HEK293 (cell line): ENCODE measurements at regions not wholly inside any gene's neighbourhood (a gene's known extent, or its start where the extent isn't known, plus 50 kb on each side); places are given as distances from the start of the nearest gene placed in this dataset.

Source experiments
- REPIN1 ChIP-seq: fragments of 450-650 bp; formaldehyde crosslinking; IDR thresholded peaks from 2 replicates; pipeline ENCODE4 v1.5.1; 2017; ENCODE audit warnings: missing biosample characterization, missing genetic modification characterization, low read depth
- TCF7L2 ChIP-seq: IDR thresholded peaks from 2 replicates; pipeline ENCODE4 v1.6.1; 2011; ENCODE audit warnings: low read depth, mild to moderate bottlenecking, inconsistent platforms, low read length, moderate library complexity, borderline replicate concordance
- YY1 ChIP-seq: fragments of 450-650 bp; formaldehyde crosslinking; IDR thresholded peaks from 2 replicates; pipeline ENCODE4 v1.5.1; 2018; ENCODE audit warnings: missing biosample characterization, missing genetic modification characterization
- ZFP37 ChIP-seq: fragments of 450-650 bp; formaldehyde crosslinking; IDR thresholded peaks from 2 replicates; pipeline ENCODE4 v1.5.1; 2016; ENCODE audit warnings: missing biosample characterization, missing genetic modification characterization
- ZNF175 ChIP-seq: fragments of 450-650 bp; formaldehyde crosslinking; IDR thresholded peaks from 2 replicates; pipeline ENCODE4 v1.5.1; 2016; ENCODE audit warnings: missing biosample characterization, missing genetic modification characterization
- ZNF629 ChIP-seq: fragments of 450-650 bp; formaldehyde crosslinking; IDR thresholded peaks from 2 replicates; pipeline ENCODE4 v1.5.1; 2017; ENCODE audit warnings: missing biosample characterization, missing genetic modification characterization
- ZNF76 ChIP-seq: fragments of 450-650 bp; formaldehyde crosslinking; IDR thresholded peaks from 2 replicates; pipeline ENCODE4; 2016; ENCODE audit warnings: low read depth, missing biosample characterization, missing genetic modification characterization, borderline replicate concordance
- ZNF830 ChIP-seq: fragments of 450-650 bp; IDR thresholded peaks from 2 replicates; pipeline ENCODE4 v1.5.0; 2018; ENCODE audit warnings: missing biosample characterization, missing genetic modification characterization, low read depth, mild to moderate bottlenecking, moderate library complexity
- TF ChIP-seq, protein P1 (sequence below): fragments of 450-650 bp; formaldehyde crosslinking; optimal IDR thresholded peaks from 2 replicates; pipeline ENCODE3; 2016; ENCODE audit warnings: missing biosample characterization, mild to moderate bottlenecking, missing genetic modification characterization
- TF ChIP-seq, protein P2 (sequence below): fragments of 450-650 bp; formaldehyde crosslinking; IDR thresholded peaks from 2 replicates; pipeline ENCODE4 v1.5.1; 2016; ENCODE audit warnings: missing biosample characterization, missing genetic modification characterization
- TF ChIP-seq, protein P3 (sequence below): fragments of 450-650 bp; formaldehyde crosslinking; IDR thresholded peaks from 2 replicates; pipeline ENCODE4 v1.5.1; 2016; ENCODE audit warnings: missing biosample characterization, missing genetic modification characterization
- TF ChIP-seq, protein P4 (sequence below): fragments of 450-650 bp; formaldehyde crosslinking; IDR thresholded peaks from 2 replicates; pipeline ENCODE4 v1.5.1; 2016; ENCODE audit warnings: missing biosample characterization, missing genetic modification characterization

DNA sequence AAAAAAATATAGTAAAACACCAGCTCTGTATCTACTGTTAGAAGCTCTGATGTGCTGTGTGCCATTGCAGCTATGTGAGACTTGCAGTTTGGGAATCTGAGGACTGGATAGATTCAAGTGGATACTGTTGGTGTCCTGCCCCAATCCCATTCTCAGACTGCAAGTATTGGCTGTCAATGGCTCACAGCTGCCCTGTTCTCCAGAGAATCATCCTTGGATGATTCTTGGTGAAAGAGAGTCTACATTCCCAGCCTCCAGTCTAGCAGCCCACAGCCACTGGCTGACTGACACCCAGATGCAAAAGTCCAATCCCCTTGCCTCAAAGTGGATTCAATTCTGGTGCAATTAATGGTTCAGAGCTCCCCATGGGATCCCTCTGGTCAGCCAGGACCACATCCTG lies 206.1 kb upstream of the MTNR1B start:
- TF ChIP-seq, protein P1, sequence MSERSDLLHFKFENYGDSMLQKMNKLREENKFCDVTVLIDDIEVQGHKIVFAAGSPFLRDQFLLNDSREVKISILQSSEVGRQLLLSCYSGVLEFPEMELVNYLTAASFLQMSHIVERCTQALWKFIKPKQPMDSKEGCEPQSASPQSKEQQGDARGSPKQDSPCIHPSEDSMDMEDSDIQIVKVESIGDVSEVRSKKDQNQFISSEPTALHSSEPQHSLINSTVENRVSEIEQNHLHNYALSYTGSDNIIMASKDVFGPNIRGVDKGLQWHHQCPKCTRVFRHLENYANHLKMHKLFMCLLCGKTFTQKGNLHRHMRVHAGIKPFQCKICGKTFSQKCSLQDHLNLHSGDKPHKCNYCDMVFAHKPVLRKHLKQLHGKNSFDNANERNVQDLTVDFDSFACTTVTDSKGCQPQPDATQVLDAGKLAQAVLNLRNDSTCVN (tag by site-specific recombination): no peak
- TF ChIP-seq YY1 (tag by site-specific recombination) (no peak), TCF7L2 (no peak), ZFP37 (tag by site-specific recombination) (no peak), ZNF629 (tag by site-specific recombination) (no peak), ZNF76 (tag by site-specific recombination) (no peak), REPIN1 (tag by site-specific recombination) (no peak), ZNF830 (tag by site-specific recombination) (no peak), ZNF175 (no peak)
- TF ChIP-seq, protein P2, sequence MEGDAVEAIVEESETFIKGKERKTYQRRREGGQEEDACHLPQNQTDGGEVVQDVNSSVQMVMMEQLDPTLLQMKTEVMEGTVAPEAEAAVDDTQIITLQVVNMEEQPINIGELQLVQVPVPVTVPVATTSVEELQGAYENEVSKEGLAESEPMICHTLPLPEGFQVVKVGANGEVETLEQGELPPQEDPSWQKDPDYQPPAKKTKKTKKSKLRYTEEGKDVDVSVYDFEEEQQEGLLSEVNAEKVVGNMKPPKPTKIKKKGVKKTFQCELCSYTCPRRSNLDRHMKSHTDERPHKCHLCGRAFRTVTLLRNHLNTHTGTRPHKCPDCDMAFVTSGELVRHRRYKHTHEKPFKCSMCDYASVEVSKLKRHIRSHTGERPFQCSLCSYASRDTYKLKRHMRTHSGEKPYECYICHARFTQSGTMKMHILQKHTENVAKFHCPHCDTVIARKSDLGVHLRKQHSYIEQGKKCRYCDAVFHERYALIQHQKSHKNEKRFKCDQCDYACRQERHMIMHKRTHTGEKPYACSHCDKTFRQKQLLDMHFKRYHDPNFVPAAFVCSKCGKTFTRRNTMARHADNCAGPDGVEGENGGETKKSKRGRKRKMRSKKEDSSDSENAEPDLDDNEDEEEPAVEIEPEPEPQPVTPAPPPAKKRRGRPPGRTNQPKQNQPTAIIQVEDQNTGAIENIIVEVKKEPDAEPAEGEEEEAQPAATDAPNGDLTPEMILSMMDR (tag by site-specific recombination): no peak
- TF ChIP-seq, protein P3, sequence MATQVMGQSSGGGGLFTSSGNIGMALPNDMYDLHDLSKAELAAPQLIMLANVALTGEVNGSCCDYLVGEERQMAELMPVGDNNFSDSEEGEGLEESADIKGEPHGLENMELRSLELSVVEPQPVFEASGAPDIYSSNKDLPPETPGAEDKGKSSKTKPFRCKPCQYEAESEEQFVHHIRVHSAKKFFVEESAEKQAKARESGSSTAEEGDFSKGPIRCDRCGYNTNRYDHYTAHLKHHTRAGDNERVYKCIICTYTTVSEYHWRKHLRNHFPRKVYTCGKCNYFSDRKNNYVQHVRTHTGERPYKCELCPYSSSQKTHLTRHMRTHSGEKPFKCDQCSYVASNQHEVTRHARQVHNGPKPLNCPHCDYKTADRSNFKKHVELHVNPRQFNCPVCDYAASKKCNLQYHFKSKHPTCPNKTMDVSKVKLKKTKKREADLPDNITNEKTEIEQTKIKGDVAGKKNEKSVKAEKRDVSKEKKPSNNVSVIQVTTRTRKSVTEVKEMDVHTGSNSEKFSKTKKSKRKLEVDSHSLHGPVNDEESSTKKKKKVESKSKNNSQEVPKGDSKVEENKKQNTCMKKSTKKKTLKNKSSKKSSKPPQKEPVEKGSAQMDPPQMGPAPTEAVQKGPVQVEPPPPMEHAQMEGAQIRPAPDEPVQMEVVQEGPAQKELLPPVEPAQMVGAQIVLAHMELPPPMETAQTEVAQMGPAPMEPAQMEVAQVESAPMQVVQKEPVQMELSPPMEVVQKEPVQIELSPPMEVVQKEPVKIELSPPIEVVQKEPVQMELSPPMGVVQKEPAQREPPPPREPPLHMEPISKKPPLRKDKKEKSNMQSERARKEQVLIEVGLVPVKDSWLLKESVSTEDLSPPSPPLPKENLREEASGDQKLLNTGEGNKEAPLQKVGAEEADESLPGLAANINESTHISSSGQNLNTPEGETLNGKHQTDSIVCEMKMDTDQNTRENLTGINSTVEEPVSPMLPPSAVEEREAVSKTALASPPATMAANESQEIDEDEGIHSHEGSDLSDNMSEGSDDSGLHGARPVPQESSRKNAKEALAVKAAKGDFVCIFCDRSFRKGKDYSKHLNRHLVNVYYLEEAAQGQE (tag by site-specific recombination): no peak
- TF ChIP-seq, protein P4, sequence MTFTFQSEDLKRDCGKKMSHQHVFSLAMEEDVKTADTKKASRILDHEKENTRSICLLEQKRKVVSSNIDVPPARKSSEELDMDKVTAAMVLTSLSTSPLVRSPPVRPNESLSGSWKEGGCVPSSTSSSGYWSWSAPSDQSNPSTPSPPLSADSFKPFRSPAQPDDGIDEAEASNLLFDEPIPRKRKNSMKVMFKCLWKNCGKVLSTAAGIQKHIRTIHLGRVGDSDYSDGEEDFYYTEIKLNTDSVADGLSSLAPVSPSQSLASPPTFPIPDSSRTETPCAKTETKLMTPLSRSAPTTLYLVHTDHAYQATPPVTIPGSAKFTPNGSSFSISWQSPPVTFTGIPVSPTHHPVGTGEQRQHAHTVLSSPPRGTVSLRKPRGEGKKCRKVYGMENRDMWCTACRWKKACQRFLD (tag by site-specific recombination): no peak
